GM23338 (cell line): ENCODE measurements at regions not wholly inside any gene's neighbourhood (a gene's known extent, or its start where the extent isn't known, plus 50 kb on each side); places are given as distances from the start of the nearest gene placed in this dataset.

ENCODE experiments used
- ATAC-seq: fragments of 200-7000 bp; cut with Tn5 transposase; 3 replicates; pipeline ENCODE4 v1.9.1; 2020
- DNase-seq: peaks from one replicate; pipeline ENCODE4 v3.0.0-alpha.2; 2015; ENCODE audit warnings: low spot score
- H2AFZ ChIP-seq: fragments of 200-600 bp; sonication (generic); 2 replicates; pipeline ENCODE4 v1.8.0; 2016; ENCODE audit warnings: antibody characterized with exemption, mild to moderate bottlenecking, moderate library complexity
- H3F3A ChIP-seq: fragments of 200-600 bp; sonication (generic); replicated peaks from 2 replicates; pipeline ENCODE4 v1.8.0; 2017; ENCODE audit warnings: antibody characterized with exemption, mixed run types, low read depth
- H3K27ac ChIP-seq: fragments of 200-600 bp; sonication (generic); 2 replicates; pipeline ENCODE4 v1.6.1; 2016; ENCODE audit warnings: low read depth
- H3K27me3 ChIP-seq: fragments of 200-600 bp; sonication (generic); 2 replicates; pipeline ENCODE4 v1.8.0; 2016; ENCODE audit warnings: mild to moderate bottlenecking, mixed run types, moderate library complexity; ENCODE audit not compliant: insufficient read depth
- H3K36me3 ChIP-seq: fragments of 200-600 bp; sonication (generic); 2 replicates; pipeline ENCODE4 v1.8.0; 2016; ENCODE audit warnings: mild to moderate bottlenecking; ENCODE audit not compliant: insufficient read depth
- H3K4me1 ChIP-seq: fragments of 200-600 bp; sonication (generic); 2 replicates; pipeline ENCODE4 v1.8.0; 2016; ENCODE audit warnings: mild to moderate bottlenecking, moderate library complexity; ENCODE audit not compliant: insufficient read depth
- H3K4me2 ChIP-seq: fragments of 200-600 bp; sonication (generic); 2 replicates; pipeline ENCODE4 v1.7.1; 2017; ENCODE audit warnings: mixed run types
- H3K4me3 ChIP-seq: fragments of 200-600 bp; sonication (generic); 2 replicates; pipeline ENCODE4 v1.6.1; 2016; ENCODE audit warnings: mixed run types
- H3K79me2 ChIP-seq: fragments of 200-600 bp; sonication (generic); replicated peaks from 2 replicates; pipeline ENCODE4 v1.8.0; 2017; ENCODE audit warnings: mild to moderate bottlenecking; ENCODE audit not compliant: insufficient read depth
- H3K9me2 ChIP-seq: fragments of 200-600 bp; sonication (generic); 2 replicates; pipeline ENCODE4 v1.8.0; 2017; ENCODE audit not compliant: insufficient read depth
- H4K20me1 ChIP-seq: fragments of 200-600 bp; sonication (generic); replicated peaks from 2 replicates; pipeline ENCODE4 v1.8.0; 2017; ENCODE audit warnings: mild to moderate bottlenecking; ENCODE audit not compliant: insufficient read depth
- H3K27ac Mint-ChIP-seq: 2 replicates; pipeline ENCODE4 v1.8.0; 2020; ENCODE audit warnings: inconsistent platforms, mild to moderate bottlenecking, moderate library complexity, mixed read lengths
- H3K27me3 Mint-ChIP-seq: 3 replicates; pipeline ENCODE4 v1.8.0; 2022; ENCODE audit warnings: low read depth, mild to moderate bottlenecking, moderate library complexity, mixed read lengths, inconsistent platforms; ENCODE audit not compliant: insufficient read depth, poor library complexity
- H3K36me3 Mint-ChIP-seq: 3 replicates; pipeline ENCODE4 v1.8.0; 2021; ENCODE audit warnings: low read depth, mild to moderate bottlenecking, inconsistent platforms, moderate library complexity, mixed read lengths
- H3K4me1 Mint-ChIP-seq: 3 replicates; pipeline ENCODE4 v1.8.0; 2020; ENCODE audit warnings: mild to moderate bottlenecking, inconsistent platforms, mixed read lengths
- H3K4me3 Mint-ChIP-seq: 3 replicates; pipeline ENCODE4 v1.8.0; 2021; ENCODE audit warnings: moderate library complexity, mild to moderate bottlenecking, inconsistent platforms, mixed read lengths
- H3K9me3 Mint-ChIP-seq: 3 replicates; pipeline ENCODE4 v1.8.0; 2020; ENCODE audit warnings: moderate library complexity, mild to moderate bottlenecking, inconsistent platforms, mixed read lengths
- CREB1 ChIP-seq: fragments of 250-450 bp; sonication (Bioruptor Pico); IDR thresholded peaks from 2 replicates; pipeline ENCODE4 v1.5.0; 2020; ENCODE audit warnings: low read depth, mild to moderate bottlenecking, moderate library complexity
- EZH2phosphoT487 ChIP-seq: fragments of 200-600 bp; sonication (generic); IDR thresholded peaks from one replicate; pipeline ENCODE4 v1.8.1; 2018; ENCODE audit warnings: antibody characterized with exemption; ENCODE audit not compliant: unreplicated experiment
- NANOG ChIP-seq: IDR thresholded peaks from 2 replicates; pipeline ENCODE4 v1.6.1; 2016; ENCODE audit warnings: antibody characterized with exemption, borderline replicate concordance
- POLR2AphosphoS5 ChIP-seq: IDR thresholded peaks from 2 replicates; pipeline ENCODE4 v1.6.1; 2016; ENCODE audit warnings: antibody characterized with exemption, low read depth
- STAT1 ChIP-seq: IDR thresholded peaks from one replicate; pipeline ENCODE4 v1.6.1; 2016; ENCODE audit warnings: antibody characterized with exemption; ENCODE audit not compliant: unreplicated experiment
- ZNF331 ChIP-seq: fragments of 250-450 bp; sonication (Bioruptor Pico); IDR thresholded peaks from 2 replicates; pipeline ENCODE4 v1.5.0; 2020; ENCODE audit warnings: low read depth, mild to moderate bottlenecking, moderate library complexity
- TF ChIP-seq, protein P1 (sequence below): IDR thresholded peaks from 2 replicates; pipeline ENCODE4 v1.6.1; 2016; ENCODE audit warnings: antibody characterized with exemption
- TF ChIP-seq, protein P2 (sequence below): IDR thresholded peaks from one replicate; pipeline ENCODE4 v1.6.1; 2018; ENCODE audit warnings: antibody characterized with exemption; ENCODE audit not compliant: unreplicated experiment

DNA sequence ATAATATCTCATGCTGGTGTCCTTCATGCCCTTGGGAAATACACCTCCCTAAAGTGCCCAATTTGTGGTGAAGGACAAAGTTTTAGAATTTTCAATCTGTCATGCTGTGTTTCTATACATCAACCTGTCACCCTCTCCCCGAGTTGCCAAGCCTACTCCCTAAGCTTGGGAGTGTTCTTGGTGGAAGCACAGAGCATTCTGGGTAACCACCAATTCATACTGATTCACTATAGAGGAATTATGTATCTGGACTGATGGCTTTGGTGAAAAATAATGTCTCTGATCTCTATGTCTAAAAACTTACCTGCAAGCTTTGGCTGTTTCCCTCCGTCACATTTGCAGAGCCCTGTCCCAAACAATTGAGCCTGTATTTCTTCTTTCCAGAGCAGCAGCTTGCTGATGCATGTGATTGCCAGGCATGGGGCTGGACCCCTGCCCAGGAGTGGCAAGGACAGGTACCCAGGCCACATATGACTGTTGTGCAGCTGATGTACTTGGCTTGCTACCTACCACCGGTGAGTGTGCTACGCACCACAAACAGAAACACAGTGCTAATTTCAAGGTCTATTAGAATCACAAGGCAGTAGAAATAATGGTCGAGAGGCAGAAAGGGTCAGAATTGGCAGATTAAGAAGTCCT, 202.8 kb upstream of the CITED2 start (continued):
- TF ChIP-seq POLR2AphosphoS5 (no peak), EZH2phosphoT487 (no peak), STAT1 (no peak), ZNF331 (CRISPR knock-in tag) (no peak), CREB1 (CRISPR knock-in tag) (no peak)
- TF ChIP-seq, protein P1, sequence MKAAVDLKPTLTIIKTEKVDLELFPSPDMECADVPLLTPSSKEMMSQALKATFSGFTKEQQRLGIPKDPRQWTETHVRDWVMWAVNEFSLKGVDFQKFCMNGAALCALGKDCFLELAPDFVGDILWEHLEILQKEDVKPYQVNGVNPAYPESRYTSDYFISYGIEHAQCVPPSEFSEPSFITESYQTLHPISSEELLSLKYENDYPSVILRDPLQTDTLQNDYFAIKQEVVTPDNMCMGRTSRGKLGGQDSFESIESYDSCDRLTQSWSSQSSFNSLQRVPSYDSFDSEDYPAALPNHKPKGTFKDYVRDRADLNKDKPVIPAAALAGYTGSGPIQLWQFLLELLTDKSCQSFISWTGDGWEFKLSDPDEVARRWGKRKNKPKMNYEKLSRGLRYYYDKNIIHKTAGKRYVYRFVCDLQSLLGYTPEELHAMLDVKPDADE, result no peak
- TF ChIP-seq, protein P2, sequence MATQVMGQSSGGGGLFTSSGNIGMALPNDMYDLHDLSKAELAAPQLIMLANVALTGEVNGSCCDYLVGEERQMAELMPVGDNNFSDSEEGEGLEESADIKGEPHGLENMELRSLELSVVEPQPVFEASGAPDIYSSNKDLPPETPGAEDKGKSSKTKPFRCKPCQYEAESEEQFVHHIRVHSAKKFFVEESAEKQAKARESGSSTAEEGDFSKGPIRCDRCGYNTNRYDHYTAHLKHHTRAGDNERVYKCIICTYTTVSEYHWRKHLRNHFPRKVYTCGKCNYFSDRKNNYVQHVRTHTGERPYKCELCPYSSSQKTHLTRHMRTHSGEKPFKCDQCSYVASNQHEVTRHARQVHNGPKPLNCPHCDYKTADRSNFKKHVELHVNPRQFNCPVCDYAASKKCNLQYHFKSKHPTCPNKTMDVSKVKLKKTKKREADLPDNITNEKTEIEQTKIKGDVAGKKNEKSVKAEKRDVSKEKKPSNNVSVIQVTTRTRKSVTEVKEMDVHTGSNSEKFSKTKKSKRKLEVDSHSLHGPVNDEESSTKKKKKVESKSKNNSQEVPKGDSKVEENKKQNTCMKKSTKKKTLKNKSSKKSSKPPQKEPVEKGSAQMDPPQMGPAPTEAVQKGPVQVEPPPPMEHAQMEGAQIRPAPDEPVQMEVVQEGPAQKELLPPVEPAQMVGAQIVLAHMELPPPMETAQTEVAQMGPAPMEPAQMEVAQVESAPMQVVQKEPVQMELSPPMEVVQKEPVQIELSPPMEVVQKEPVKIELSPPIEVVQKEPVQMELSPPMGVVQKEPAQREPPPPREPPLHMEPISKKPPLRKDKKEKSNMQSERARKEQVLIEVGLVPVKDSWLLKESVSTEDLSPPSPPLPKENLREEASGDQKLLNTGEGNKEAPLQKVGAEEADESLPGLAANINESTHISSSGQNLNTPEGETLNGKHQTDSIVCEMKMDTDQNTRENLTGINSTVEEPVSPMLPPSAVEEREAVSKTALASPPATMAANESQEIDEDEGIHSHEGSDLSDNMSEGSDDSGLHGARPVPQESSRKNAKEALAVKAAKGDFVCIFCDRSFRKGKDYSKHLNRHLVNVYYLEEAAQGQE, result no peak

- H3K4me3 ChIP-seq, result no peak overlapping the region
- H3K36me3 Mint-ChIP-seq, result no peaks in the 10 kb centered on the region
- no peak overlapping the region for H2AFZ ChIP-seq
- ATAC-seq, result no peak
- H3K4me1 ChIP-seq, result no peaks in the 10 kb centered on the region; the same call in 1 of the 2 replicates
- H3K27ac Mint-ChIP-seq, result no peak overlapping the region
- H3K4me1 Mint-ChIP-seq, result no peaks in the 10 kb centered on the region
- H3K79me2 ChIP-seq, result no peaks in the 10 kb centered on the region
- no peaks in the 10 kb centered on the region for H3K27me3 ChIP-seq
- H3K4me2 ChIP-seq, result no peak overlapping the region
- no peaks in the 10 kb centered on the region for H3K9me3 Mint-ChIP-seq
- DNase-seq, result no peak
- 0 out of 2 replicates have a peak, but pooled peaks cover 5% of the 10 kb centered on the region for H3K9me2 ChIP-seq
- no peak overlapping the region for H3K27ac ChIP-seq
- H3K4me3 Mint-ChIP-seq, result no peak overlapping the region
- H3K36me3 ChIP-seq, result no peaks in the 10 kb centered on the region
- no peaks in the 10 kb centered on the region for H4K20me1 ChIP-seq
- no peaks in the 10 kb centered on the region for H3F3A ChIP-seq
- H3K27me3 Mint-ChIP-seq, result peaks cover 3% of the 10 kb centered on the region
- TF ChIP-seq NANOG, result no peak
- no peak for TF ChIP-seq CREB1 (CRISPR knock-in tag)
- no peak for TF ChIP-seq EZH2phosphoT487
Observed at GRCh38 chr6:139572001-139572400, 197.6 kb upstream of the CITED2 start.

- Histone ChIP-seq H3F3A (no peaks in the 10 kb centered on the region), H4K20me1 (no peaks in the 10 kb centered on the region), H3K36me3 (no peaks in the 10 kb centered on the region), H3K27me3 (no peaks in the 10 kb centered on the region), H2AFZ (no peak overlapping the region), H3K9me2 (0 out of 2 replicates have a peak, but pooled peaks cover 5% of the 10 kb centered on the region), H3K4me3 (no peak overlapping the region), H3K4me1 (no peaks in the 10 kb centered on the region; the same call in 1 of the 2 replicates), H3K27ac (no peak overlapping the region), H3K4me2 (no peak overlapping the region), H3K79me2 (no peaks in the 10 kb centered on the region)
- ATAC-seq (no peak), DNase-seq (no peak)
- Mint-ChIP-seq H3K27ac (no peak overlapping the region), H3K36me3 (no peaks in the 10 kb centered on the region), H3K9me3 (no peaks in the 10 kb centered on the region), H3K27me3 (peaks cover 3% of the 10 kb centered on the region), H3K4me3 (no peak overlapping the region), H3K4me1 (no peaks in the 10 kb centered on the region)
- TF ChIP-seq, protein P2, result no peak
Observed at GRCh38 chr6:139570166-139570565, 195.7 kb upstream of the CITED2 start.
